ENCODE measurements at regions not wholly inside any gene's neighbourhood (a gene's known extent, or its start where the extent isn't known, plus 50 kb on each side); places are given as distances from the start of the nearest gene placed in this dataset.

GRCh38 chr16:51374790-51375189, 223.7 kb upstream of the SALL1 start:
- H3K27me3 ChIP-seq (ENCODE audit: insufficient read depth, low read length): no peaks in the 10 kb centered on the region
- no peak for DNase-seq (ENCODE audit: low read depth, low spot score)
- H3K4me2 ChIP-seq (ENCODE audit: low read length): no peak overlapping the region
- H3K27ac ChIP-seq (ENCODE audit: low read depth, low read length): no peak overlapping the region
- ChIA-PET CTCF (no interaction called here), RAD21 (ENCODE audit: low non-redundant PET in 1 of 2, low total read pairs in 2 of 2, uncharacterized antibody in 2 of 2, unreplicated experiment in 2 of 2) (no interaction called here), POLR2A (no interaction called here)
- H3K79me2 ChIP-seq (ENCODE audit: insufficient read depth, low read length): no peaks in the 10 kb centered on the region
- H3K36me3 ChIP-seq (ENCODE audit: control insufficient read depth in 1 of 2, insufficient read depth in 2 of 2, low read length in 2 of 2): no peaks in the 10 kb centered on the region; a peak in 1 of 4 replicates
- H3K9me3 ChIP-seq (ENCODE audit: control insufficient read depth in 1 of 2, insufficient read depth in 1 of 2, low read depth in 1 of 2, low read length in 2 of 2): peaks cover 0 to 5% of the 10 kb centered on the region in 2 experiments; a peak in 1 of 4 replicates
- no peaks in the 10 kb centered on the region for H4K20me1 ChIP-seq (ENCODE audit: insufficient read depth)
- BruUV-seq (replicated peaks): no TSS peak
- ATAC-seq: no peak
- no peaks in the 10 kb centered on the region for H3K9me2 ChIP-seq (ENCODE audit: insufficient read depth)
- no peak overlapping the region for H2AFZ ChIP-seq (ENCODE audit: low read depth, low read length, poor library complexity, severe bottlenecking)
- intact Hi-C loops (cut with micrococcal nuclease): no loop called here
- no peak overlapping the region for H3K9ac ChIP-seq (ENCODE audit: low read length)
- H3K4me1 ChIP-seq (ENCODE audit: control insufficient read depth in 1 of 2, insufficient read depth in 2 of 2, low read length in 2 of 2): no peaks in the 10 kb centered on the region
- no peak overlapping the region for H3K4me3 ChIP-seq (replicated peaks in 1 of 2; ENCODE audit: low read depth in 1 of 2, low read length in 2 of 2)
- TF ChIP-seq POLR2AphosphoS5 (IDR thresholded peaks at IDR 0.05; ENCODE audit: low read depth, low read length): no peak

GRCh38 chr16:51374346-51374745, 223.3 kb upstream of the SALL1 start:
- H3K9ac ChIP-seq (ENCODE audit: low read length): no peak overlapping the region

More at GRCh38 chr16:51374346-51374745, 223.3 kb upstream of the SALL1 start:
- Histone ChIP-seq H2AFZ (ENCODE audit: low read depth, low read length, poor library complexity, severe bottlenecking) (no peak overlapping the region), H3K9me2 (ENCODE audit: insufficient read depth) (no peaks in the 10 kb centered on the region), H3K27ac (ENCODE audit: low read depth, low read length) (no peak overlapping the region), H3K36me3 (ENCODE audit: control insufficient read depth in 1 of 2, insufficient read depth in 2 of 2, low read length in 2 of 2) (no peaks in the 10 kb centered on the region; a peak in 1 of 4 replicates), H3K4me1 (ENCODE audit: control insufficient read depth in 1 of 2, insufficient read depth in 2 of 2, low read length in 2 of 2) (no peaks in the 10 kb centered on the region), H3K4me2 (ENCODE audit: low read length) (no peak overlapping the region), H4K20me1 (ENCODE audit: insufficient read depth) (no peaks in the 10 kb centered on the region), H3K4me3 (replicated peaks in 1 of 2; ENCODE audit: low read depth in 1 of 2, low read length in 2 of 2) (no peak overlapping the region), H3K27me3 (ENCODE audit: insufficient read depth, low read length) (no peaks in the 10 kb centered on the region), H3K79me2 (ENCODE audit: insufficient read depth, low read length) (no peaks in the 10 kb centered on the region), H3K9me3 (ENCODE audit: control insufficient read depth in 1 of 2, insufficient read depth in 1 of 2, low read depth in 1 of 2, low read length in 2 of 2) (peaks cover 0 to 5% of the 10 kb centered on the region in 2 experiments; a peak in 1 of 4 replicates)
- BruUV-seq (replicated peaks): no TSS peak
- ChIA-PET CTCF (no interaction called here), RAD21 (ENCODE audit: low non-redundant PET in 1 of 2, low total read pairs in 2 of 2, uncharacterized antibody in 2 of 2, unreplicated experiment in 2 of 2) (no interaction called here), POLR2A (no interaction called here)
- intact Hi-C loops (cut with micrococcal nuclease): no loop called here
- TF ChIP-seq POLR2AphosphoS5 (IDR thresholded peaks at IDR 0.05; ENCODE audit: low read depth, low read length) (no peak), SP1 (IDR thresholded peaks at IDR 0.05; ENCODE audit: low read depth) (no peak), EZH2phosphoT487 (IDR thresholded peaks at IDR 0.05; ENCODE audit: borderline replicate concordance) (no peak), EZH2 (IDR thresholded peaks at IDR 0.05) (no peak), ZNF274 (IDR thresholded peaks at IDR 0.05; ENCODE audit: low read depth, low read length) (no peak), TCF7L2 (IDR thresholded peaks at IDR 0.05; ENCODE audit: borderline replicate concordance, extremely low read depth, insufficient read depth, insufficient read length) (no peak), ZBTB33 (IDR thresholded peaks at IDR 0.05; ENCODE audit: extremely low read depth, insufficient replicate concordance, low read length) (no peak), JUND (IDR thresholded peaks at IDR 0.05) (no peak), FOSL1 (IDR thresholded peaks at IDR 0.05; ENCODE audit: low read depth) (no peak), SIN3A (IDR thresholded peaks at IDR 0.05; ENCODE audit: low read depth) (no peak), SRF (IDR thresholded peaks at IDR 0.05; ENCODE audit: low read depth) (no peak), ZFX (IDR thresholded peaks at IDR 0.05) (no peak), CBX3 (IDR thresholded peaks at IDR 0.05; ENCODE audit: low read depth) (no peak)
- TF ChIP-seq, protein P1, sequence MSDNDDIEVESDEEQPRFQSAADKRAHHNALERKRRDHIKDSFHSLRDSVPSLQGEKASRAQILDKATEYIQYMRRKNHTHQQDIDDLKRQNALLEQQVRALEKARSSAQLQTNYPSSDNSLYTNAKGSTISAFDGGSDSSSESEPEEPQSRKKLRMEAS (IDR thresholded peaks at IDR 0.05): no peak
- no peak for ATAC-seq
- DNase-seq (ENCODE audit: low read depth, low spot score): no peak
